ENCODE measurements at regions not wholly inside any gene's neighbourhood (a gene's known extent, or its start where the extent isn't known, plus 50 kb on each side); places are given as distances from the start of the nearest gene placed in this dataset.
"Not testable (repeated sequence)": the region's sequence is repeated elsewhere in the genome, so short reads cannot be mapped to it uniquely, and the experiment has no call there.

GRCh38 chr5:17831279-17831678 lies 197.0 kb downstream of the TAF11L14 start:
- DNase-seq = no peak

- DNase-seq = no peak
These were observed 198.9 kb downstream of the TAF11L14 start for GRCh38 chr5:17832949-17833745.

GRCh38 chr5:17837757-17838156 lies 203.5 kb downstream of the TAF11L14 start:
- no peak for DNase-seq

GRCh38 chr5:17838469-17838868 lies 204.2 kb downstream of the TAF11L14 start:
- no peak for DNase-seq

GRCh38 chr5:17839848-17840247 lies 205.6 kb downstream of the TAF11L14 start:
- DNase-seq = no peak

- DNase-seq = no peak
These were observed 212.2 kb downstream of the TAF11L14 start for GRCh38 chr5:17846496-17846895.

GRCh38 chr5:17847286-17847685 lies 213.0 kb downstream of the TAF11L14 start:
- DNase-seq = no peak

GRCh38 chr5:17852111-17852510 lies 217.9 kb downstream of the TAF11L14 start:
- no peak for DNase-seq

GRCh38 chr5:17852740-17853139 lies 218.5 kb downstream of the TAF11L14 start:
- DNase-seq = no peak

- no peak for DNase-seq
These were observed 220.6 kb downstream of the TAF11L14 start for GRCh38 chr5:17854901-17855300.

GRCh38 chr5:17860660-17861315 lies 226.5 kb downstream of the TAF11L14 start:
- DNase-seq = no peak

GRCh38 chr5:17864903-17865302 lies 230.6 kb downstream of the TAF11L14 start:
- not testable (repeated sequence) for DNase-seq

GRCh38 chr5:17865966-17866365 lies 231.7 kb downstream of the TAF11L14 start:
- DNase-seq = not testable (repeated sequence)

GRCh38 chr5:17872204-17872603 lies 237.9 kb downstream of the TAF11L14 start:
- DNase-seq = no peak

- no peak for DNase-seq
These were observed 244.3 kb downstream of the TAF11L14 start for GRCh38 chr5:17878541-17878940.

GRCh38 chr5:17879276-17879675 lies 245.0 kb downstream of the TAF11L14 start:
- no peak for DNase-seq

- DNase-seq = no peak
These were observed 246.6 kb downstream of the TAF11L14 start for GRCh38 chr5:17880869-17881268.

- DNase-seq = no peak
These were observed 248.7 kb downstream of the TAF11L14 start for GRCh38 chr5:17882760-17883488.

- no peak for DNase-seq
These were observed 253.9 kb downstream of the TAF11L14 start for GRCh38 chr5:17888155-17888554.

GRCh38 chr5:17890501-17890900 lies 256.2 kb downstream of the TAF11L14 start:
- no peak for DNase-seq

- no peak for DNase-seq
These were observed 257.6 kb downstream of the TAF11L14 start for GRCh38 chr5:17891881-17892280.

GRCh38 chr5:17893026-17893635 lies 258.9 kb downstream of the TAF11L14 start:
- DNase-seq = no peak

GRCh38 chr5:17895288-17896033 lies 261.2 kb downstream of the TAF11L14 start:
- no peak for DNase-seq
